ENCODE measurements at regions not wholly inside any gene's neighbourhood (a gene's known extent, or its start where the extent isn't known, plus 50 kb on each side); places are given as distances from the start of the nearest gene placed in this dataset.

- in situ Hi-C loops (cut with HindIII; ENCODE audit: low pct_unique_long_range_greater_than_20kb, low sequenced_read_pairs), result no loop called here
- no peak for DNase-seq (ENCODE audit: low read depth, low spot score)
Measured at GRCh38 chr2:60336442-60337141, 216.9 kb downstream of the BCL11A start.

- in situ Hi-C loops (cut with HindIII; ENCODE audit: low pct_unique_long_range_greater_than_20kb, low sequenced_read_pairs), result no loop called here
- DNase-seq (ENCODE audit: low read depth, low spot score), result peak; percentile 92
Measured at GRCh38 chr2:60335533-60336237, 217.8 kb downstream of the BCL11A start.

DNA sequence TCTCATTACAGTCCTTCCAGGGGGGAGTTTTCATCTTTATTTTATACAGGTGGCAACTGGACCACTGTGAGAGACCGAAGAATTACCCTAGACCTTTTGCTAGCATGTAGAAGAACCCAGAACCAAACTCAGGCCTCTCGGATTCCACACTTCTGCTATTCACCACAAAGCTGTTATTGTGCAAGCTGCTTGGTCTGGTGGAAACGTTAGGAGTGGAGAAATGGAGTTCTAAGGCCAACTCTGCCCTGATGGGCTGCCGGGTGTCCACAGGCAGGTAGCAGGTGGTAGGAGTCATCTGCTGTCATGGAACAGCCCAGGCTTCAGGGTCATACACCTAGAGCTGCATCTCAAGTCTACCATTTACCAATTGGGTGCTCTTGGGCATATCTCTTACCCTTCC, 218.8 kb downstream of the BCL11A start:
- no peak for DNase-seq (ENCODE audit: low read depth, low spot score)
- in situ Hi-C loops (cut with HindIII; ENCODE audit: low pct_unique_long_range_greater_than_20kb, low sequenced_read_pairs), result no loop called here

DNA sequence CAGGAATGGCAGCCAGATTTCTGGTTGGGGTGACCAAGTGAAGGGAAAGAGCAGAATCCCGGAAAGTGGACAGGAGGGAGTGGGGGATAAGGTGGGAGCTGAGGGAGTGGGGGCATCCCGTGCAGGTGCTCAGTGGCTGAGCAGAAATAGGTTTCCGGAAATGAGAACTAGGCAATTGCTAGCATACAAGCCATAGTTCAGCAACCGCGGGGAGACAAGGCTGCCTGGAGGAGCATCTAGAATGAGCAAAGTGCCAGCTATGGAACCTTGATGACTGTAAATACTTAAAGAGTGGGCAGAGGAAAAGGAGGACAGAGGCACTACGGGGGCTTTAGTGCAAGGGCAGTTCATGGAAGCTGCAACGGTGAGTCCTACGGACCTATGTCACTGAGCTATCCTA, 220.2 kb downstream of the BCL11A start:
- no peak for DNase-seq (ENCODE audit: low read depth, low spot score)
- in situ Hi-C loops (cut with HindIII; ENCODE audit: low pct_unique_long_range_greater_than_20kb, low sequenced_read_pairs), result no loop called here

- no peak for DNase-seq (ENCODE audit: low read depth, low spot score)
- in situ Hi-C loops (cut with HindIII; ENCODE audit: low pct_unique_long_range_greater_than_20kb, low sequenced_read_pairs), result no loop called here
Measured at GRCh38 chr2:60331115-60331809, 222.2 kb downstream of the BCL11A start.

GRCh38 chr2:60329225-60329624, 224.2 kb downstream of the BCL11A start:
- DNase-seq (ENCODE audit: low read depth, low spot score), result no peak
- in situ Hi-C loops (cut with HindIII; ENCODE audit: low pct_unique_long_range_greater_than_20kb, low sequenced_read_pairs), result no loop called here

- in situ Hi-C loops (cut with HindIII; ENCODE audit: low pct_unique_long_range_greater_than_20kb, low sequenced_read_pairs), result no loop called here
- no peak for DNase-seq (ENCODE audit: low read depth, low spot score)
Measured at GRCh38 chr2:60324536-60324935, 228.9 kb downstream of the BCL11A start.

DNA sequence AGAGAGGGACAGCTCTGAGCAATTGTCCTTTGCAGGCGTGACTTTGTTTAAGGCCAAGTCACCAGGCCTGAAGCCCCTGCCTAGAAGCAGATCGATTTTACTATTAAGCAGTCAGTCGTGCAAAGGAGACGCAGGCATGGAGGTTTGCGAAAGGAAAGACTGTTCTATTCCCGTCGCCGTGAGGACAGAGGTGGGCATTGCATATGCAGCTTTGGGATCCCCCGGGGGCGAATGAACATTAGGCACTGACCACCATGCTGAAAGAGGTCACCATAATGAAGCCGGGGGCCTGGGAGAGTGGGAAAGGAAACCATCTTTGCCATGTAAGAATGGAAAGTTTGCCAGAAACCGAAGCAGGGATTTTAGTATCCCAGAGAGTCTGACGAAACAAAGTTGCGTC, 231.6 kb downstream of the BCL11A start:
- in situ Hi-C loops (cut with HindIII; ENCODE audit: low pct_unique_long_range_greater_than_20kb, low sequenced_read_pairs), result no loop called here

GRCh38 chr2:60320724-60321123, 232.7 kb downstream of the BCL11A start:
- in situ Hi-C loops (cut with HindIII; ENCODE audit: low pct_unique_long_range_greater_than_20kb, low sequenced_read_pairs), result no loop called here
- no peak for DNase-seq (ENCODE audit: low read depth, low spot score)

More for the DNA sequence above, 231.6 kb downstream of the BCL11A start:
- no peak for DNase-seq (ENCODE audit: low read depth, low spot score)

DNA sequence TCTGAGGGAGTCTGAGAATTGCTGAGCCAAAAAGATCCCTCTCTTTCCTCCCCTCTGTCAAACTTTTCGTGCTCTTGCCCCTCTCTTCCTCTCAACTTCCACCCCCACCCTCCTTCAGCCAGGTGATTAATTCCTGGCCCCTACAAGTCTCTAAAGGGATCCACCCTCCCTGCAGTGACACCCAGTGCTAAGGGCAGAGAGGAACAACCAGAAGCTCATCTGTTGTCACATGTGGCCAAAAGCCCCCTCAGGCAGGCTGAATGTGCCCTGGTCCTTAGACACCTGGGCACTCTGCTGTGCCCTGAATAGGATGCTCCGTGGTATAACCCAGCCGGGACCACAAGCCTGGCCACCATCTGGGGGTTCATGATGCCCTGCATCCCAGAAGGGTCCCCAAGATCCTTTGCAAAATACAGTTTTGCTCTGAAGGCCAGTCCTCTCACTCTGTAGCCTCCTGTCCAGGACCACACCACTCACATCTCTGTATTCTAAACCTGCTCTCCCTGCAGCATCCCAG, 234.4 kb downstream of the BCL11A start:
- in situ Hi-C loops (cut with HindIII; ENCODE audit: low pct_unique_long_range_greater_than_20kb, low sequenced_read_pairs), result no loop called here
- DNase-seq (ENCODE audit: low read depth, low spot score), result no peak

GRCh38 chr2:60318544-60318943, 234.9 kb downstream of the BCL11A start:
- in situ Hi-C loops (cut with HindIII; ENCODE audit: low pct_unique_long_range_greater_than_20kb, low sequenced_read_pairs), result no loop called here

DNA sequence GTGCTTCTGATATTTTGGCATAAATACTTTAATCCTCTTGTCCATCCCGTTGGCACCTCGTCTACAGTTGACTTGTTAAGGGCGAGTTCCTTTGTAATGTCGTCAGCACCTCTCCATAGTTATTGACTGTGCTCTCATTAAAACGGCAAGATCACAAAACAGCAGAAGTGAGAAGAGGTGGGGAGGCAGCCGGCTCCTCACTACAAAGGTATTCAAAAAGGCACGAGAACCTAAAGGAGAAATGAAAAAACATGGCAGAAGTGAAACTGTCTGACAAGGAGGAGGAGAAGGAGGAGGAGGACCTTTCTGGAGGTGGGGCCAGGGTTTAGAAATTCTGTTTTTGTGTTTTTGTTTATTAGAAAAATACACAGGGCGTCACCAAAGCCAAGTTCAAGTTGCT, 235.6 kb downstream of the BCL11A start:
- in situ Hi-C loops (cut with HindIII; ENCODE audit: low pct_unique_long_range_greater_than_20kb, low sequenced_read_pairs), result no loop called here

More at GRCh38 chr2:60318544-60318943, 234.9 kb downstream of the BCL11A start:
- DNase-seq (ENCODE audit: low read depth, low spot score), result peak; percentile 23

GRCh38 chr2:60317034-60317386, 236.4 kb downstream of the BCL11A start:
- no peak for DNase-seq (ENCODE audit: low read depth, low spot score)
- in situ Hi-C loops (cut with HindIII; ENCODE audit: low pct_unique_long_range_greater_than_20kb, low sequenced_read_pairs), result no loop called here

More for the DNA sequence above, 235.6 kb downstream of the BCL11A start:
- DNase-seq (ENCODE audit: low read depth, low spot score), result no peak

DNA sequence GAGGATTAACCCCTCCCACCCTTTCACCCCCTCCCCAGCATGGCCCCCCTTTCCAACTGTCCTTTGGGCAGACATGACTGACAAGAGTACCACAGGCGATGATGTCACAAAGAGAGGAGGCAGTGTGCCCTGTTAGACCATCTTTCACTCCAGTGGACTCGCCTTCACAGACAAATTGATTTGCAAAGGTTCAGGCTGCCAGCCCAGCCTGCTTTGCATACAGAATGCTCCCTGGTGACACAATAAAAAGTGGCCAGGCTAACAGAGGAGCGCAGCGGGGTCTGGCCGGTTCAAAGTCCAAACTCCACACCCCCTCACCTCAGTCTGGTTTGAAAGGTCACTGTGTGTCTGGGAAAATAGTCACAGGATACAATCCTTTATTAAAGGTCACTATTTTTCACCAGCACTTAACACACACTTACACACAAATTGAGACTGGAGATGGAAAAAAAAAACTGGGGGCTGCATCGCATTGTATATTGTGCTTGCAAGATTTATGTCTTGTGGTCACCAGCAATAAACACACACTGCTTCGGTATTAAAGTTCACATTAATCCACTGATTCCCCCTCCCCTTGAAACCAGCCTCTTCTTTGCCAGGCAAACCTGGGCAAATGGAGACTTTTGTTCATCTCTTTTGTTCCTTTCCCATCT, 236.9 kb downstream of the BCL11A start:
- in situ Hi-C loops (cut with HindIII; ENCODE audit: low pct_unique_long_range_greater_than_20kb, low sequenced_read_pairs), result no loop called here
- no peak for DNase-seq (ENCODE audit: low read depth, low spot score)

GRCh38 chr2:60313470-60314172, 239.8 kb downstream of the BCL11A start:
- in situ Hi-C loops (cut with HindIII; ENCODE audit: low pct_unique_long_range_greater_than_20kb, low sequenced_read_pairs), result no loop called here
- DNase-seq (ENCODE audit: low read depth, low spot score), result peak; percentile 57

DNA sequence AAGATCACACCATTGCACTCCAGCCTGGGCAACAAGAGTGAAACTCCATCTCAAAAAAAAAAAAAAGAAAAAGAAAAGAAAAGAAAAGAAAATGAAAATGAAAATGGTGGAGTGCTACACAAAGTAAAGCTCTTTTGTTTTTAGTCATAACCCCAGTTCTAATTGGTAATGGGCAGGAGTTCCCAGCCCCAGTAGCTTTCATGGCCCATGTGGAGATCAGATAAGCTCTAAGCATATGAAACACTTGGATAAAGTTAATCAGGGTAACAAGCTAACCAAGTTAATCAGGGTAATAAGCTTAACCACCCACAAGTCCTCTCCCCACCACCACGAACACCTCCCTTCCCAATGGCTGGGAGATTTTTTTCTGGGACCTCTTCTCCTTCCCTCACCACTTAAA, 240.8 kb downstream of the BCL11A start:
- in situ Hi-C loops (cut with HindIII; ENCODE audit: low pct_unique_long_range_greater_than_20kb, low sequenced_read_pairs), result no loop called here
- DNase-seq (ENCODE audit: low read depth, low spot score), result no peak

DNA sequence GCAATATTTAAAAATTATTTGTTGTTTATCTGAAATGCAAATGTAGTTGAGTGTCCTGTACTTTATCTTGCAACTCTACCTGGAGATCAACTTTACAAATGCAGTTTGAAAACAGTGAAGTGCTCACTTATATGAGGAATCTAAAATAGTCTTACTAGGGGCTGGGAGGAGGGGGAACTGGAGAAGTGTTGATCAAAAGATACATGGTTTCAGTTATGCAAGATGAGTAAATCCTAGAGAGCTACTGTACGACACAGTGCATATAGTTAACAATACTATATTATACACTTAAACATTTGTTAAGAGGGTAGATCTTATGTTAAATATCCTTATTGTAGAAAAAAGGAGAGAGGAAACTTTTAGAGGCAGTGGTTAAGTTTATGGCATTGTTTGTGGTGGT, 241.9 kb downstream of the BCL11A start:
- in situ Hi-C loops (cut with HindIII; ENCODE audit: low pct_unique_long_range_greater_than_20kb, low sequenced_read_pairs), result no loop called here
- DNase-seq (ENCODE audit: low read depth, low spot score), result no peak
